Fibroblast of villous mesenchyme (primary cell): ENCODE measurements at regions not wholly inside any gene's neighbourhood (a gene's known extent, or its start where the extent isn't known, plus 50 kb on each side); places are given as distances from the start of the nearest gene placed in this dataset.

ENCODE experiments used
- DNase-seq: peaks from one replicate; pipeline ENCODE4 v3.0.0-alpha.2; 2010; ENCODE audit warnings: low read depth
- H3K4me3 ChIP-seq: 2 replicates; pipeline ENCODE4 v1.5.1; 2011; ENCODE audit warnings: low read depth, mild to moderate bottlenecking, low read length
- CTCF ChIP-seq: IDR thresholded peaks from 2 replicates; pipeline ENCODE4 v1.5.1; 2012; ENCODE audit warnings: low read depth, mild to moderate bottlenecking, low read length; ENCODE audit not compliant: insufficient read depth

GRCh38 chr21:38918607-38919346 is 113.0 kb downstream of the ETS2 start:
- H3K4me3 ChIP-seq: no peak overlapping the region
- no peak for TF ChIP-seq CTCF
- DNase-seq: no peak

- H3K4me3 ChIP-seq: no peak overlapping the region
- no peak for DNase-seq
- TF ChIP-seq CTCF: no peak
These were observed 111.5 kb downstream of the ETS2 start for GRCh38 chr21:38917043-38917774.

- DNase-seq: no peak
- no peak overlapping the region for H3K4me3 ChIP-seq
- no peak for TF ChIP-seq CTCF
These were observed 110.7 kb downstream of the ETS2 start for GRCh38 chr21:38916214-38916964.

- TF ChIP-seq CTCF: no peak
- H3K4me3 ChIP-seq: no peak overlapping the region
- DNase-seq: no peak
These were observed 109.8 kb downstream of the ETS2 start for GRCh38 chr21:38915546-38915945.

GRCh38 chr21:38914528-38915293 is 109.0 kb downstream of the ETS2 start:
- no peak overlapping the region for H3K4me3 ChIP-seq
- no peak for TF ChIP-seq CTCF
- no peak for DNase-seq

- H3K4me3 ChIP-seq: no peak overlapping the region
- TF ChIP-seq CTCF: no peak
- DNase-seq: no peak
These were observed 108.3 kb downstream of the ETS2 start for GRCh38 chr21:38913893-38914527.
